ENCODE measurements at regions not wholly inside any gene's neighbourhood (a gene's known extent, or its start where the extent isn't known, plus 50 kb on each side); places are given as distances from the start of the nearest gene placed in this dataset.

DNA sequence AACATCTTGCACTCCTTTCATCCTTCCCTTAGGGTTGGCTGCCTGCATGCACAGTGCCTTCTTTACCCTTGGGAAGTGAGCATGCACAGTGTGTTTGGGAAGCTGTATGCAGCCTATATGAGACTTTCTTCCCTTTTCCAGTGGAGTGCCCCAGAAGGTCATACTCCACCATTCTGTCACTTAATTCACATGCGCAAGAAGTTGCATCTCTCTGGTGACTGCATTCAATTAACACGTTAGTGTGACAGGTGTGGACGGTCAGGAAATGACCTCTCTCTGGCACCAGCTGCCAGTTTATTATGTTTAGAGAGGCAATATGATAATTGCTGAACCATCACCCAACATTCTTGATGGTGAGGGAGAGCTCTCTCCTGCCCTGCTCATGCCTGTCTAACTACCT lies 770.0 kb downstream of the FLRT2 start:
- Histone ChIP-seq H3K9ac (ENCODE audit: insufficient read depth, low read depth, low read length) (no peak overlapping the region), H3K79me2 (ENCODE audit: insufficient read depth, low read length) (no peaks in the 10 kb centered on the region), H3K4me1 (ENCODE audit: insufficient read depth, low read length) (0 out of 2 replicates have a peak, but pooled peaks cover 6% of the 10 kb centered on the region), H3K4me3 (replicated peaks in 1 of 3; ENCODE audit: insufficient read depth in 1 of 3, low read depth in 2 of 3, low read length in 3 of 3) (no peak overlapping the region), H3K27me3 (ENCODE audit: control insufficient read depth in 1 of 2, insufficient read depth in 2 of 2, low read length in 2 of 2) (no peaks in the 10 kb centered on the region), H3K27ac (ENCODE audit: extremely low read length, insufficient read depth, low read length) (no peak overlapping the region), H3K9me3 (ENCODE audit: low read length) (no peaks in the 10 kb centered on the region), H2AFZ (ENCODE audit: low read length) (no peak overlapping the region), H3K36me3 (replicated peaks in 1 of 2; ENCODE audit: control insufficient read depth in 1 of 2, insufficient read depth in 2 of 2, low read length in 2 of 2) (no peaks in the 10 kb centered on the region), H4K20me1 (ENCODE audit: insufficient read depth, low read length) (no peaks in the 10 kb centered on the region), H3K4me2 (ENCODE audit: low read depth, low read length) (no peak overlapping the region)
- DNase-seq (ENCODE audit: low spot score) (no peak), FAIRE-seq (no peak), ATAC-seq (no peak)
- ChIA-PET CTCF (ENCODE audit: low intra/inter-chr PET ratio, low total read pairs) (no interaction called here), POLR2A (no interaction called here)
- no peak for TF ChIP-seq ZNF260 (CRISPR knock-in tag; IDR thresholded peaks at IDR 0.05; ENCODE audit: borderline replicate concordance, low read depth)
- no peak for TF ChIP-seq E2F5 (CRISPR knock-in tag; conservative IDR thresholded peaks at IDR 0.05)
- TF ChIP-seq PRDM15 (CRISPR knock-in tag; IDR thresholded peaks at IDR 0.05), result no peak
- no TSS peak for BruUV-seq (replicated peaks)
- 46% methylated on average over 3 of the region's 3 CpGs for WGBS (ENCODE audit: low lambda C conversion rate)
- in situ Hi-C loops (cut with HindIII; ENCODE audit: extremely low pct_ligation_motif_present, low pct_unique_long_range_greater_than_20kb), result no loop called here
- intact Hi-C loops (cut with micrococcal nuclease; ENCODE audit: unreplicated experiment), result no loop called here

DNA sequence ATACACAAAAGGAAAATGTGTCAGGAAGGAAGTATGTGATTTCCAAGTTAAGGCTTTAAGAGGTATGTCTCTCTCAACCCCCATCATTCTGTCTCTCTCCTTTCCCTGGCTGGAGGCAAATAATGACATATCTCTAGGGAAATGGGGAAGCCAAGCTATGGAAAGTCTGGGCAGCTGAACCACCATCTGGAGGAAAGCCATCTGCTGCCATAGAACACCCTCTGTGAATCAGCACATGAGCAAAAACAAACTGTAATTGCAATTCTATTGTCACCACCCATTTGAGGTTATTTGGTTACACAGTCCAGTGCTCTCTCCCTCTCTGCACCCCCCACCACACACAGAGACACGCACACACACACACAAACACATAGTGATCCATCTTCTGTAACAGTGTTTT lies 766.2 kb downstream of the FLRT2 start:
- H4K20me1 ChIP-seq (ENCODE audit: insufficient read depth, low read length), result no peaks in the 10 kb centered on the region

More for the DNA sequence above, 766.2 kb downstream of the FLRT2 start:
- TF ChIP-seq KMT2A (CRISPR knock-in tag; IDR thresholded peaks at IDR 0.05), result no peak
- TF ChIP-seq, protein P1, sequence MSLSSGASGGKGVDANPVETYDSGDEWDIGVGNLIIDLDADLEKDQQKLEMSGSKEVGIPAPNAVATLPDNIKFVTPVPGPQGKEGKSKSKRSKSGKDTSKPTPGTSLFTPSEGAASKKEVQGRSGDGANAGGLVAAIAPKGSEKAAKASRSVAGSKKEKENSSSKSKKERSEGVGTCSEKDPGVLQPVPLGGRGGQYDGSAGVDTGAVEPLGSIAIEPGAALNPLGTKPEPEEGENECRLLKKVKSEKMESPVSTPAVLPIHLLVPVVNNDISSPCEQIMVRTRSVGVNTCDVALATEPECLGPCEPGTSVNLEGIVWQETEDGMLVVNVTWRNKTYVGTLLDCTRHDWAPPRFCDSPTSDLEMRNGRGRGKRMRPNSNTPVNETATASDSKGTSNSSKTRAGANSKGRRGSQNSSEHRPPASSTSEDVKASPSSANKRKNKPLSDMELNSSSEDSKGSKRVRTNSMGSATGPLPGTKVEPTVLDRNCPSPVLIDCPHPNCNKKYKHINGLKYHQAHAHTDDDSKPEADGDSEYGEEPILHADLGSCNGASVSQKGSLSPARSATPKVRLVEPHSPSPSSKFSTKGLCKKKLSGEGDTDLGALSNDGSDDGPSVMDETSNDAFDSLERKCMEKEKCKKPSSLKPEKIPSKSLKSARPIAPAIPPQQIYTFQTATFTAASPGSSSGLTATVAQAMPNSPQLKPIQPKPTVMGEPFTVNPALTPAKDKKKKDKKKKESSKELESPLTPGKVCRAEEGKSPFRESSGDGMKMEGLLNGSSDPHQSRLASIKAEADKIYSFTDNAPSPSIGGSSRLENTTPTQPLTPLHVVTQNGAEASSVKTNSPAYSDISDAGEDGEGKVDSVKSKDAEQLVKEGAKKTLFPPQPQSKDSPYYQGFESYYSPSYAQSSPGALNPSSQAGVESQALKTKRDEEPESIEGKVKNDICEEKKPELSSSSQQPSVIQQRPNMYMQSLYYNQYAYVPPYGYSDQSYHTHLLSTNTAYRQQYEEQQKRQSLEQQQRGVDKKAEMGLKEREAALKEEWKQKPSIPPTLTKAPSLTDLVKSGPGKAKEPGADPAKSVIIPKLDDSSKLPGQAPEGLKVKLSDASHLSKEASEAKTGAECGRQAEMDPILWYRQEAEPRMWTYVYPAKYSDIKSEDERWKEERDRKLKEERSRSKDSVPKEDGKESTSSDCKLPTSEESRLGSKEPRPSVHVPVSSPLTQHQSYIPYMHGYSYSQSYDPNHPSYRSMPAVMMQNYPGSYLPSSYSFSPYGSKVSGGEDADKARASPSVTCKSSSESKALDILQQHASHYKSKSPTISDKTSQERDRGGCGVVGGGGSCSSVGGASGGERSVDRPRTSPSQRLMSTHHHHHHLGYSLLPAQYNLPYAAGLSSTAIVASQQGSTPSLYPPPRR (CRISPR knock-in tag; IDR thresholded peaks at IDR 0.05; ENCODE audit: borderline replicate concordance), result no peak
- H3K79me2 ChIP-seq (ENCODE audit: insufficient read depth, low read length), result no peaks in the 10 kb centered on the region
- BruUV-seq (replicated peaks), result no TSS peak
- H3K4me2 ChIP-seq (ENCODE audit: low read depth, low read length), result no peak overlapping the region
- no peak for ATAC-seq
- in situ Hi-C loops (cut with HindIII; ENCODE audit: extremely low pct_ligation_motif_present, low pct_unique_long_range_greater_than_20kb) (no loop called here), intact Hi-C loops (cut with micrococcal nuclease; ENCODE audit: unreplicated experiment) (no loop called here)
- H3K9ac ChIP-seq (ENCODE audit: insufficient read depth, low read depth, low read length), result no peak overlapping the region
- H3K36me3 ChIP-seq (replicated peaks in 1 of 2; ENCODE audit: control insufficient read depth in 1 of 2, insufficient read depth in 2 of 2, low read length in 2 of 2), result no peaks in the 10 kb centered on the region
- H3K4me3 ChIP-seq (replicated peaks in 1 of 3; ENCODE audit: insufficient read depth in 1 of 3, low read depth in 2 of 3, low read length in 3 of 3), result no peak overlapping the region
- 0 out of 2 replicates have a peak, but pooled peaks cover 6% of the 10 kb centered on the region for H3K4me1 ChIP-seq (ENCODE audit: insufficient read depth, low read length)
- WGBS (ENCODE audit: low lambda C conversion rate), result 0% methylated on average over 1 of the region's 1 CpG
- H2AFZ ChIP-seq (ENCODE audit: low read length), result no peak overlapping the region
- peaks cover 17% of the 10 kb centered on the region; the same call in 1 of the 2 replicates for H3K9me3 ChIP-seq (ENCODE audit: low read length)
- ChIA-PET CTCF (ENCODE audit: low intra/inter-chr PET ratio, low total read pairs) (no interaction called here), POLR2A (no interaction called here)
- no peak for DNase-seq (ENCODE audit: low spot score)
- no peak overlapping the region for H3K27ac ChIP-seq (ENCODE audit: extremely low read length, insufficient read depth, low read length)
- no peaks in the 10 kb centered on the region for H3K27me3 ChIP-seq (ENCODE audit: control insufficient read depth in 1 of 2, insufficient read depth in 2 of 2, low read length in 2 of 2)
- no peak for FAIRE-seq
